Keratinocyte (primary cell): ENCODE measurements at regions not wholly inside any gene's neighbourhood (a gene's known extent, or its start where the extent isn't known, plus 50 kb on each side); places are given as distances from the start of the nearest gene placed in this dataset.

Experiments
- DNase-seq: peaks from one replicate; pipeline ENCODE4 v3.0.0-alpha.2; 2011; ENCODE audit warnings: low read depth, missing footprints, low spot score
- FAIRE-seq: peaks from 2 replicates; lab custom pipeline; 2011; peaks lifted over from hg19 to GRCh38; lab: Jason Lieb, UNC
- H2AFZ ChIP-seq: 2 replicates; pipeline ENCODE4 v1.6.0; 2012; ENCODE audit warnings: low read length, control low read depth, inconsistent platforms; ENCODE audit not compliant: control insufficient read depth
- H3K27ac ChIP-seq: 2 replicates; pipeline ENCODE4 v1.5.1; 2011; ENCODE audit warnings: low read length; ENCODE audit not compliant: control insufficient read depth, insufficient read depth
- H3K27me3 ChIP-seq: 3 replicates; pipeline ENCODE4 v1.6.0; 2011; ENCODE audit warnings: low read length; ENCODE audit not compliant: control insufficient read depth, insufficient read depth; ENCODE audit errors: extremely low read depth
- H3K36me3 ChIP-seq, 2 experiments: 2 replicates in 1 of 2; 3 replicates in 1 of 2; pipeline ENCODE4 v1.5.1; 2011; ENCODE audit warnings: low read length in 2 of 2, mild to moderate bottlenecking in 1 of 2; ENCODE audit not compliant: control insufficient read depth in 2 of 2, insufficient read depth in 2 of 2; ENCODE audit errors: extremely low read depth in 1 of 2
- H3K4me1 ChIP-seq: 3 replicates; pipeline ENCODE4 v1.5.1; 2011; ENCODE audit warnings: low read length; ENCODE audit not compliant: control insufficient read depth, insufficient read depth; ENCODE audit errors: extremely low read depth
- H3K4me2 ChIP-seq: 3 replicates; pipeline ENCODE4 v1.6.0; 2011; ENCODE audit warnings: low read depth, low read length; ENCODE audit not compliant: control insufficient read depth, insufficient read depth; ENCODE audit errors: extremely low read depth
- H3K4me3 ChIP-seq, 3 experiments: fragments of 200-600 bp in 1 of 3; sonication (generic) in 1 of 3; 2 replicates in 2 of 3; 3 replicates in 1 of 3; pipeline ENCODE4 v1.5.1; 2011 to 2016; ENCODE audit warnings: low read length in 3 of 3, mild to moderate bottlenecking in 3 of 3, control low read depth in 2 of 3, inconsistent platforms in 1 of 3, low read depth in 1 of 3, mixed read lengths in 1 of 3, mixed run types in 1 of 3, moderate library complexity in 1 of 3; ENCODE audit not compliant: control insufficient read depth in 2 of 3, insufficient read depth in 2 of 3; ENCODE audit errors: extremely low read depth in 1 of 3
- H3K79me2 ChIP-seq: 2 replicates; pipeline ENCODE4 v1.6.0; 2012; ENCODE audit warnings: low read length; ENCODE audit not compliant: control insufficient read depth, insufficient read depth
- H3K9ac ChIP-seq: 3 replicates; pipeline ENCODE4 v1.6.0; 2011; ENCODE audit warnings: low read length; ENCODE audit not compliant: control insufficient read depth, insufficient read depth; ENCODE audit errors: extremely low read depth
- H3K9me1 ChIP-seq: 3 replicates; pipeline ENCODE4 v1.6.0; 2011; ENCODE audit warnings: low read length; ENCODE audit not compliant: control insufficient read depth, insufficient read depth; ENCODE audit errors: extremely low read depth
- H3K9me3 ChIP-seq: 2 replicates; pipeline ENCODE4 v1.5.1; 2012; ENCODE audit warnings: low read depth, low read length; ENCODE audit not compliant: control insufficient read depth
- H4K20me1 ChIP-seq: 3 replicates; pipeline ENCODE4 v1.6.0; 2011; ENCODE audit warnings: low read length; ENCODE audit not compliant: control insufficient read depth, insufficient read depth; ENCODE audit errors: extremely low read depth
- EZH2 ChIP-seq: IDR thresholded peaks from one replicate; pipeline ENCODE4 v1.6.1; 2012; ENCODE audit warnings: inconsistent platforms, mild to moderate bottlenecking, low read length, moderate library complexity
- dilution Hi-C: fragments of 300-500 bp; cut with MboI; formaldehyde crosslinking; loops from one replicate; pipeline ENCODE4 v1.7.0; 2020; ENCODE audit warnings: low sequenced_read_pairs; ENCODE audit not compliant: extremely low pct_ligation_motif_present
- TF ChIP-seq, protein P1 (sequence below), 3 experiments: IDR thresholded peaks in 1 of 3; conservative IDR thresholded peaks in 1 of 3; optimal IDR thresholded peaks in 1 of 3; 2 replicates in 2 of 3; 3 replicates in 1 of 3; pipeline versions ENCODE3 to v1.5.1; 2011; ENCODE audit warnings: low read length in 3 of 3, mild to moderate bottlenecking in 3 of 3, moderate library complexity in 2 of 3, control low read depth in 1 of 3, inconsistent platforms in 1 of 3; ENCODE audit not compliant: insufficient read depth in 2 of 3; ENCODE audit errors: extremely low read depth in 1 of 3

DNA sequence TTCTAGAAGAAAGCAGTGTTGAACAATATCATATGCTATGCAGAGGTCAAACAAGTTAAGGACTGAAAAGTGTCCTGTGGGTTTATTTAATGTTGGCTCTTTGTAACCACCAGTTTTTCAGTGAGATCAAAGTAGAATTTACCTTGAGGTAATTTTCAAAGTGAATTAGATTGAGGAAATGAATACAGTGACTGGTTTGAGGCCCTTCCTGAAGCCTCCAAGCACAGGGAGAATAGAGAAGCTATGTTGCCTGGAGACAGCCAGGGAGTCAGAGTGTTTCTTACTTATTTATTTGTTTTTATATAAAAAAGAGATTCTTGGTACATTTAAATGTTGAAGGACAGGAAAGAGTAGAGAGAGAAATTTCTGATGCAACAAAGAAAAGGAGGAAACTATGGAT is 954.3 kb upstream of the SPRY2 start:
- dilution Hi-C loops, result no loop called here
- Histone ChIP-seq H3K4me1 (no peaks in the 10 kb centered on the region), H3K79me2 (no peaks in the 10 kb centered on the region), H3K27ac (no peak overlapping the region), H2AFZ (no peak overlapping the region), H3K9me1 (no peaks in the 10 kb centered on the region), H4K20me1 (no peaks in the 10 kb centered on the region), H3K4me2 (no peak overlapping the region), H3K27me3 (no peaks in the 10 kb centered on the region), H3K9ac (no peak overlapping the region), H3K9me3 (no peaks in the 10 kb centered on the region), H3K4me3 (no peak overlapping the region), H3K36me3 (no peaks in the 10 kb centered on the region)
- TF ChIP-seq, protein P1, sequence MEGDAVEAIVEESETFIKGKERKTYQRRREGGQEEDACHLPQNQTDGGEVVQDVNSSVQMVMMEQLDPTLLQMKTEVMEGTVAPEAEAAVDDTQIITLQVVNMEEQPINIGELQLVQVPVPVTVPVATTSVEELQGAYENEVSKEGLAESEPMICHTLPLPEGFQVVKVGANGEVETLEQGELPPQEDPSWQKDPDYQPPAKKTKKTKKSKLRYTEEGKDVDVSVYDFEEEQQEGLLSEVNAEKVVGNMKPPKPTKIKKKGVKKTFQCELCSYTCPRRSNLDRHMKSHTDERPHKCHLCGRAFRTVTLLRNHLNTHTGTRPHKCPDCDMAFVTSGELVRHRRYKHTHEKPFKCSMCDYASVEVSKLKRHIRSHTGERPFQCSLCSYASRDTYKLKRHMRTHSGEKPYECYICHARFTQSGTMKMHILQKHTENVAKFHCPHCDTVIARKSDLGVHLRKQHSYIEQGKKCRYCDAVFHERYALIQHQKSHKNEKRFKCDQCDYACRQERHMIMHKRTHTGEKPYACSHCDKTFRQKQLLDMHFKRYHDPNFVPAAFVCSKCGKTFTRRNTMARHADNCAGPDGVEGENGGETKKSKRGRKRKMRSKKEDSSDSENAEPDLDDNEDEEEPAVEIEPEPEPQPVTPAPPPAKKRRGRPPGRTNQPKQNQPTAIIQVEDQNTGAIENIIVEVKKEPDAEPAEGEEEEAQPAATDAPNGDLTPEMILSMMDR (optimal IDR thresholded peaks at IDR 0.05 in 1 of 3, IDR thresholded peaks at IDR 0.05 in 1 of 3, conservative IDR thresholded peaks at IDR 0.05 in 1 of 3; ENCODE audit: extremely low read depth in 1 of 3, insufficient read depth in 2 of 3, low read length in 3 of 3), result no peak
- TF ChIP-seq EZH2, result no peak
- FAIRE-seq (no peak), DNase-seq (no peak)

DNA sequence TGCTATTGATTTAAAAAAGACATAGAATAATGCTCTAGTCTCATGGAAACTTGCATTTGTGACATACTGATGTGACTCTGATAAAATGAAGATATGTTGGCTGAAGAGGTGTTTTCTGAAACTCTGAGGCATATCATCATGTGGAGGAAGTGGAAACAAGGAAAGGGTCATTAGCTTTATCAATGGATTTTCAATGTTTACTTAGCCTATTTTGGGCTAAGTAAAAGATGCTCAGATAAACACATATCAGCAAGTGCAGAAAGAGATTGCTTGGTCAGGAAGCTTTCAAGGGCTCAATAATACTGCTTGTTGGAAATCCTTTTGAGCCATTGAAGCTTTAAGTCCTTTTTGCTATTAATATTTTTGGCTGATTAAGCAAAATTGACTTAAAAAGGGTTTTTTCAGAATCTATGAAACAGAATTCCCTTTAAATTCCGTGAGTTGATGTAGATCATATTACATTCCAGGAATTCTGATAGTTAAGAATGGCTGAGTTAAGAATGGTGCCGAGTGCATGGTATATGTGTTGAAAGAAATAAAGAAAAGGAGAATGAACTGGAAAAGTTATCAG is 952.8 kb upstream of the SPRY2 start:
- no peak overlapping the region for H3K4me3 ChIP-seq
- no peaks in the 10 kb centered on the region for H3K4me1 ChIP-seq
- no peak overlapping the region for H3K9ac ChIP-seq
- dilution Hi-C loops, result no loop called here
- H3K9me3 ChIP-seq, result no peaks in the 10 kb centered on the region
- FAIRE-seq (no peak), DNase-seq (no peak)
- H3K9me1 ChIP-seq, result no peaks in the 10 kb centered on the region
- H4K20me1 ChIP-seq, result no peaks in the 10 kb centered on the region
- no peaks in the 10 kb centered on the region for H3K36me3 ChIP-seq
- TF ChIP-seq, protein P1 (optimal IDR thresholded peaks at IDR 0.05 in 1 of 3, IDR thresholded peaks at IDR 0.05 in 1 of 3, conservative IDR thresholded peaks at IDR 0.05 in 1 of 3; ENCODE audit: extremely low read depth in 1 of 3, insufficient read depth in 2 of 3, low read length in 3 of 3), result no peak
- no peak for TF ChIP-seq EZH2
- H3K4me2 ChIP-seq, result no peak overlapping the region
- H3K27me3 ChIP-seq, result no peaks in the 10 kb centered on the region
- H3K79me2 ChIP-seq, result no peaks in the 10 kb centered on the region
- H3K27ac ChIP-seq, result no peak overlapping the region
- H2AFZ ChIP-seq, result no peak overlapping the region
